ENCODE measurements at regions not wholly inside any gene's neighbourhood (a gene's known extent, or its start where the extent isn't known, plus 50 kb on each side); places are given as distances from the start of the nearest gene placed in this dataset.
A peak's percentile ranks its signal among the peaks of the same experiment; 100 is the strongest.

- DNase-seq (ENCODE audit: low spot score) = no peak
These were observed 50.6 kb upstream of the ZMYND8 start for GRCh38 chr20:47406849-47407682.

DNA sequence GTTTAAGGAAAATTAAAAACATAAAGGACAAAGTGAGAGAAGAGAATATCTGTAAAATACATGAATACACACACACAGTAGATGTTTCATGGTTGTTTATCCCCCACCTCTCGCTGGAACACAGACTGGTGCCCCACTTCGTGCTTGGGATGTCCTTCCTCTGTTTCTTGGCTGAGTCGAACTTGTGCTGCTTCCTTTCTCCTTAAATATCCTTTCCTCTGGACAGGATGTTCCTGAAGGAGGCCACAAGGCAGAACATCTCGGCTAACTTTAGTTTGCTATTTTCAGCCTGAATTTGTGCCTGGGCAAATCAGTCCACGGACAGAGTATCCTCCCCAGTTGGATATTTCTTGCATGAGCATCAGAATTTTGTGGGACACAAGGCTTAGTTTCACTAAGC, 54.7 kb upstream of the ZMYND8 start:
- no peak for DNase-seq (ENCODE audit: low spot score)

GRCh38 chr20:47412083-47412482, 55.6 kb upstream of the ZMYND8 start:
- DNase-seq (ENCODE audit: low spot score) = no peak

- no peak for DNase-seq (ENCODE audit: low spot score)
These were observed 56.7 kb upstream of the ZMYND8 start for GRCh38 chr20:47413189-47413588.

DNA sequence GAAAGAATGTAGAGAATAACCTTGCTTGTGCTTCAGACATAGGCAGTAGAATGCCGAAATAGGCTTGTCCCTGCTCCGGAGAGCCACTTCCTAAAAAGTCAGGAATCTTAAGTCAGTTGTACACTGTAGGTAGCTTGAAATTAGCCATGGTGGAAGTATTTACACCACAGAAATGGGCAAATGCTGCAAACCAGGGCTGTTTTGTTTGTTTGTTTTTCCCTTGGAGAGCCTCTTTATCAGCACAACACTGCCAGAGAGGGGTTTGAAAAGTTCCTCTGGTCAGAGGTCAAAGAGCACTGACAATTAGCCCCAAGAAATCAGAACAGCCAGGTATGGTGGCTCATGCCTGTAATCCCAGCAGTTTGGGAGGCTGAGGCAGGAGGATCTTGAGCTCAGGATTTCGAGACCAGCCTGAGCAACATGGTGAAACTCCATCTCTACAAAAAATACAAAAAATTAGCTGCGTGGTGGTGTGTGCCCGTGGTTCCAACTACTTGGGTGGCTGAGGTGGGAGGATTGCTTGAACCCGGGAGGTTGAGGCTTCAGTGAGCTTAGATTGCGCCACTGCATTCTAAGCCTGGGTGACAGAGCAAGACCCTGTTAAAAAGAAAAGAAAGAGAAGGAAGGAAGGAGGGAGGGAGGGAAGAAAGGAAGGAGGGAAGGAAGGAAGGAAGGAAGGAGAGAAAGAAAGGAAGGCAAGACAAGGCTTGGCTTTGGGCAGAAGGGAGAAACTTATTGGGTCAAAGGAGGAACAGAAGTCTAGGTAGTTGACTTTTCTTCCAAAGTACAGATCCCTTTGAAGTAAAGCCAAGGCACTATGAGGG, 61.0 kb upstream of the ZMYND8 start:
- DNase-seq (ENCODE audit: low spot score) = no peak

DNA sequence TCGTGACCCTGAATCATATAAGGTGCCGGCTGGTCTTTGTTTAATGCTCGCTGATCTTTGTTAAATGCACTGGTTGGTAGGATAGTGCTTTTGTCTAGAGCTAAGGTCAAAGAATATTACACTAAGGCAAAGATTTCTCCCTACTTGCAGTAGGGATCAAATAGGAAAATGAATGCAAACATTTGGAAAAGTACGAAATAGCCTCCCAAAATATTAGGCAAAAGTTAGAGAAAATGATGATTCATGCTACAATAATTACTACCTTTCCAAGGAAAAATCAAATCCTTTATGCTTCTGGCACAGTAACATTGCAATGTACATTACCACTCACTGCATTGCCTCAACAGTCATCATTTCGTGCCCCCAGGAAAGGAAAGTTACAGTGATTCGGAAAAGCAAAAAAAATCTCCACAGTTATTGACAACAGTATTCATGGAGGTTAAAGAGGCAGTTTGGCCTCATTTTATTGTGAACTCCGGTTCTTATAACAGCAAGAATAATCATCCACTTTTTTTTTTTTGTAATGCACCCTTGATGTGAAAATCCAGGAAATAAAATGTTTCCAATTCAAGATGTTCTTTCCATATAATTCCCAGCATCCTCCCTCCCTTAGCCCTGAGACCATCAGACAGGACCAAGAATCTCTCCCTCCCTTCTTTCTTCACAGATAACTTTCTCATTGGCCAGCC, 61.7 kb upstream of the ZMYND8 start:
- DNase-seq (ENCODE audit: low spot score) = no peak

DNA sequence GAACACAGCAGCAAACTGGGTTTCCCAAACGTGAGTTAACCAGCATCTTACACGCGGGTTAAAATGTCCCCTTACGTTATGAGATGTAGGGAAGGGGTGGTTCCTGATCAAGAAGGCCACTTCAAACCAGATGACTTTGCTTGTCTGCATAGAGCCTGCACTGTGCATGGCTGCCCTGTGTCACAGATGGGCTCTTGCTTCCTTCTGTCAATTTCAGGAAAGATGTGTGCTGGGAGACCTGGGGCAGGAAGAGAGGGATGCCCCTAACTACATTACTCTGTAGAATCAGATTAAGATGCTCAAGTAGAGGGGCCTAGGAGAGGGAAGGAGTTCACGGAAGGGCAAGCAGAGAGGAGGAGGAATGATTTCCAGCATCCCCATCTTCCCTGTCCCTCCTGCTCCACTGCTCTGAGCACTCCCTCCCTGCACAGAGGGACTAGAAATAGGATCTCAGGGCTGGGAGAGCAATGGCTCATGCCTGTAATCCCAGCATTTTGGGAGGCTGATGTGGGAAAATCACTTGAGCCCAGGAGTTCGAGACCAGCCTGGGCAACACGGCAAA, 63.5 kb upstream of the ZMYND8 start:
- DNase-seq (ENCODE audit: low spot score) = no peak

- DNase-seq (ENCODE audit: low spot score) = no peak
These were observed 64.6 kb upstream of the ZMYND8 start for GRCh38 chr20:47421076-47421475.

DNA sequence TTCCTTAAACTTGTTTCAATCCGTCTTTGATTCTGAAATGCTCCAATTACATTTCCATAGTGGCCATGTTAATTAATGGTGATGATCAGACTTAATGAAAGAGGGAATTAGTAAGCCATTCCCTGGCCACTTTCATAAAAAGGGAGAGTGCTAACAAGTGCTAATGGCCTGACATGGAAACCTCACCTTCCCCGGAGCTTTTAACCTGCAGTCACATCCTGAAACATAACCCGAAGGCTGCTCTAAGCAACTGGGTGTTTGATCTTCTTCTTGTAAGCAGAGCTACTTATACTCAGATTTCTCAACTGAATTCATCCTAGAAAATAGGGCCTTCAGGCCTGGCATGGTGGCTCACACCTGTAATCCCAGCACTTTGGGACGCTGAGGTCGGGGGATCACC, 67.1 kb upstream of the ZMYND8 start:
- DNase-seq (ENCODE audit: low spot score) = no peak

DNA sequence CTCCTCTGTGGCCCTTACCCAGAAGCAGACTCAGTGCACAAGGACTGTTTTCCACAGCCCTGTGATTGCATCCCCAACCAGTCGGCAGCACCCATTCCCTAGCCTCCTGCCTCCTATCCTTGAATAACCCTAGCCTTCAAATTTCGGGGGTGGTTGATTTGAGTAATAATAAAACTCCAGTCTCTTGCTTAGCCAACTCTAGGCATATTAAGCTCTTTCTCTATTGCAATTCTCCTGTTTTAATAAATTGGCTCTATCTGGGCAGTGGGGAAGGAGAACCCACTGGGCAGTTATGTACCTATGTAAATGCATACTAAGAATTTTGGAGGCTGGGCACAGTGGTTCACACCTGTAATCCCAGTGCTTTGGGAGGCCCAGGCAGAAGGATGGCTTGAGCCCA, 70.6 kb upstream of the ZMYND8 start:
- no peak for DNase-seq (ENCODE audit: low spot score)

DNA sequence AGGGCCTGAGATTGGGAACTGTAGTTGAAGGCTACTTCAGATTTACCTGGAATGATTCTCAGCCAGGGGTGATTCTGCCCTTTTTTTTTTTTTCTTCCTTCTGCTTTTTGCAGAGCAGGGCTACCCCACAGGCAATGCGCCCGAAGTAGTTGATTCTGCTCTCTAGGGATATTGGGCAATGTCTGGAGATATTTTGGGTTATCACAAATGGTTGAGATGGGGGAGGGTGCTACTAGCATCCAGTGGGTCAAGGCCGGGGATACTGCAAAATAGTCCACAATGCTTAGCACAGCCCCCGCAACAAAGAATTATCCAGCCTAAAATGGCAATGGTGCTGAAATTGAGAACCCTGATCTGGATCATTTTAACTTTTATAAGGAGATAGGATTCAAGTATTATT, 71.2 kb upstream of the ZMYND8 start:
- no peak for DNase-seq (ENCODE audit: low spot score)

- DNase-seq (ENCODE audit: low spot score) = no peak
These were observed 71.7 kb upstream of the ZMYND8 start for GRCh38 chr20:47428164-47428563.

DNA sequence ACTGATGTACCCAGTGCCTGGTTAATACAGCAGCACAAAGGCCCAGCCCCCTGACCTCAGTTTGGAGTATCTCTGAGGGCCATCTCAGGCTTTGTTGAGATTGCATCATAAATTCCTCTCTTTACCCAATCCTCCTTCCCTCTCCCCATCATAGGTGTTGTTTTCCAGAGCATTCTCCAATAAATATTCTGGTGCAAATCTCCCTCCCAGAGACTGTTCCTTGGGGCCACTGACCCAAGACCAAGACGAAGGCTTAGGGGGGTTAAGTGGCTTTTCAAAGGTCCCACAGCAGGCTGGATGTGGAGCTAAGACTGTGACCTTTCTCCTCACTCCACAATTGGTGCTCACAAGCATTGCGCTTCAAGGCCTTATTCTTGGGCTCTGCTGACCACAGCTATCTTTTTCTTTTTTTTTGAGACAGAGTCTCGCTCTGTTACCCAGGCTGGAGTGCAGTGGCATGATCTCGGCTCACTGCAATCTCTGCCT, 72.4 kb upstream of the ZMYND8 start:
- no peak for DNase-seq (ENCODE audit: low spot score)

DNA sequence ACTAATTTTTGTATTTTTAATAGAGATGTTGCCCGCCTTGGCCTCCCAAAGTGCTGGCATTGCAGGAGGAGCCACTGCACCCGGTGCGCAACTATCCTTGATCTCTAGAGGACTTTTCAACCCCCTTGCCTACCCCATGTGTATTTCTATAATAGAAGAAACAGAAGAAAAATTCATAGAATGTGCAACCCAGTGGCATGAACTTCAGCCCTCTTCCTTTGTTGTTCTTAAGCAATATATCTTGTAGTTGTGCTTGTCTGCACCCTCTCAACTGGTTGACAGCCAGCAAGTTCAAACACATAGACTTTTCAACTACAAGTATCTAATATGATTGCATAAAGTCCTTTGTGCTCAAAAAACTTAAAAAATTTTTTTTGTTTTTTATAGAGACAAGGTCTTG, 72.3 kb upstream of the NCOA3 start:
- DNase-seq (ENCODE audit: low spot score) = no peak

GRCh38 chr20:47430862-47431588, 70.7 kb upstream of the NCOA3 start:
- no peak for DNase-seq (ENCODE audit: low spot score)

DNA sequence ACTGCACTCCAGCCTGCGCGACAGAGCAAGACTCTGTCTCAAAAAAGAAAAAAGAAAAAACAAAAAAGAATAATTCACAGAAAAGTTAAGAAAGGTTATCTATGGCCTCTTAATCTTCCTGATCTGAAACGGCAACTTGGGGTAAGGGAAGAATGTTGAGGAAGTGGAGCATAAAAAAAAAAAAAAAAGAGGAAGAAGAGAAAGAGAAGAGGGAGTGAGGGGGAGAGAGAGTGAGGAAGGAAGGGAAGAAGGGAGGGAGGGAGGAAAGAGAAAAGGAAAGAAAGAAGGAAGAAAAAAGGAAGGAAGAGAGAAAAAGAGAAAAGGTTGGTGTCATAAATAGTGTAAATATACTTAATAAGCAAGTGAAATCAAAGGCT, 68.9 kb upstream of the NCOA3 start:
- no peak for DNase-seq (ENCODE audit: low spot score)

- peak; percentile 43 for DNase-seq (ENCODE audit: low spot score)
These were observed 67.4 kb upstream of the NCOA3 start for GRCh38 chr20:47434128-47434779.

GRCh38 chr20:47438464-47439381, 63.0 kb upstream of the NCOA3 start:
- no peak for DNase-seq (ENCODE audit: low spot score)

GRCh38 chr20:47440857-47441773, 60.6 kb upstream of the NCOA3 start:
- peak; percentile 35 for DNase-seq (ENCODE audit: low spot score)

Data from AG20443 (cell line).